Stimulated activated CD4-positive, alpha-beta T cell treated with anti-CD3 and anti-CD28 coated beads, Interleukin-4, amount 100 ng/mL, for 1 hour (primary cell): ENCODE measurements at regions not wholly inside any gene's neighbourhood (a gene's known extent, or its start where the extent isn't known, plus 50 kb on each side); places are given as distances from the start of the nearest gene placed in this dataset.
"Not testable (repeated sequence)": the region's sequence is repeated elsewhere in the genome, so short reads cannot be mapped to it uniquely, and the experiment has no call there.

Experiments
- DNase-seq: peaks from one replicate; pipeline ENCODE4 v3.0.0-alpha.2; 2020

GRCh38 chr4:26048378-26048882 is 134.4 kb downstream of the SMIM20 start:
- no peak for DNase-seq

GRCh38 chr4:26048950-26049349 is 134.9 kb downstream of the SMIM20 start:
- DNase-seq: no peak

DNA sequence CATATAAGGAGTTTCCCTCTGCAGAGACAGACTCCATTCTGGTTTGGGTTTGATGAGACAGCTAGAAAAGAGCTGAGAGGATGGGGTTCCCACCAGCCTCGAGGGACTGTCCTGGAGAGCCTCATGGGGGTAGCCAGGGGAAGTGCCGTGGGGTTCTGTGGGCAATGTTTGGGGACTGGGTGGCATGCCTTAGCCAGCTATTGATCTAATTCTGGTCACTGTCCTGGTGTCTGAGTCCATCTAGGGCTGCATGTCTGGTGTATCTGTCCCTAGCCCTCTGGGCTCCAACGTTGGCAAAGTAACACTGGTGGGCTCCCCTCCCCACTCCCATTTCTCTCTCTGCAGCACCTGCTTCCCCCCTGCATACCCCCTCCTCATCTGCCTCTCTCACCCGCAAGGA is 135.4 kb downstream of the SMIM20 start:
- no peak for DNase-seq

DNA sequence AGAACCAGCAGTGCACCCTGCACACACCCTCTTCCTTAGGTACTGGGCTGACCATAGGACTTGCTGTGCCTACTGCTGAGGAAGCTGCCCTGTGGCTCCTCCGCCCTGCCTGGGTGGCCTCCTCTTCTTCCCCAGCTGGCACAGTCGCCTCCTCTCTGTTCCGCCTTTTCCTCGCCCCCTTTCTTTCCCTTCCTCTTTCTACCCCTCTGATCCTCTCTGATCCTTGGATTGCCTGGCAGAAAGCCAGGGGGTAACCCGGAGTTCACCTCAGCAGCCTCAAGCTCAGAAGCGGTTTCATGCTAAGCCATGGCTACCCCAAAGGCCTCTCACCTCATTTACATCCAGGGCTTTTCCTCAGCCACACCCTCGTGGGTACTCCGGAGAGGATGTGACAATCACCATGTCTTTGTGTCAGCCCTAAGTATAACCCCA is 136.2 kb downstream of the SMIM20 start:
- no peak for DNase-seq

DNA sequence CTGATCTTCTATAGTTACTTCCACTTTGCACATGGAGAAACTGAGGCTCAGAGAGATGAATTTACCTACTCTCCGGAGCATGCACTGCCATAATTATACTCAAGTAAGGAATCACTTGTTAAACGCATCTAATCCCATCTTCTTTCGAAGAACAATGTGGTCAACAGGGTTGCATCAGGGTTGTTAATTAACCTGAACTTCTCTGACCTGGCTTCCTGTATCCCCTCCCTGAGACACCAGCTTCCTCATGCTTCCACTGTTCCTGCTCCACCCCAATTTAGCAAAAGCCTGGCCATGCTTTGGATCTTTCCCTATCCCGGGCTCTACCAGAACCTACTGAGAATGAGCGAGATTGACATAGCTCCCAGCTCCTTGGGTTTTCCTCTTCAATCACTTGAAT is 136.7 kb downstream of the SMIM20 start:
- no peak for DNase-seq

DNA sequence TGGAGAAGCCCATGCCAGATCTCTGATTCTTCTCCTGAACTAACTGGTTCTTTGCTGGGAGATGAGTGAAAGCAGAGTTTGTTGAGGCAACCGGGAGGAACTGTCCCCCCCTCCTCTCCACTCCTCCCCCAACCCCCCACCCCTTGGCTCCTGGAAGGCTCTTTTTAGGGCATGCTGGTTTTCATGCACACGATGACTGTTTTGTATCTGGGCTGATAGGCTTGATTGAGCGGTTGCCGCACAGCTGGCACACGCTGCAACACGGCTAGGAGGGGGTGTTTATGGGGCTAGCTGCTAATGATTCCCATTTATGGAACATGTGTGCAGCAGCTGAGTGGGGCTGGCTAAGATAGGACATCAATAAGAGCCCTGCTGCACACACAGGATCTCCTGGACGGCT is 137.2 kb downstream of the SMIM20 start:
- no peak for DNase-seq

- DNase-seq: no peak
Measured at GRCh38 chr4:26052663-26053541, 138.9 kb downstream of the SMIM20 start.

- no peak for DNase-seq
Measured at GRCh38 chr4:26053761-26054160, 139.7 kb downstream of the SMIM20 start.

DNA sequence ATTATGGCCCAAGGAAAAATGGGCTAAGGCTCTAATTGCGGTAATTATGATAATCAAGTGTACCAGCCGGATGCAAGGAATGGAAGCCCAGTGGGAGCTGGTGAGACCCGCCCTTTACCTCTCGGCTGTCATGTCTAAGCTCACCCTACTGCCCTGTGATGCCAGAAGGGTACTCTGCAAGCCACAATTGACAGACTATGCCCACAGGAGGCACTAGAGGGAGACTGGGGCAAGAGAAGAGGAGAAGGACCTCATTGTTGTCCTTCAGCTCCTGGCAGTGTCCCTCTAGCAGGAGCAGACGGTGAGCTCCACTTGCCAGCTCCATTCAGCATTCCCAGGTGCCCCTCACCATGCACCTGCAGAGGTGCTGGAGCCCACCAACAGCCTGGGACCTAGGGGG is 141.8 kb downstream of the SMIM20 start:
- peak; percentile 13 for DNase-seq

GRCh38 chr4:26056406-26056805 is 142.4 kb downstream of the SMIM20 start:
- no peak for DNase-seq

GRCh38 chr4:26057839-26058238 is 143.8 kb downstream of the SMIM20 start:
- not testable (repeated sequence) for DNase-seq

- peak; percentile 51 for DNase-seq
Measured at GRCh38 chr4:26058537-26058936, 144.5 kb downstream of the SMIM20 start.

DNA sequence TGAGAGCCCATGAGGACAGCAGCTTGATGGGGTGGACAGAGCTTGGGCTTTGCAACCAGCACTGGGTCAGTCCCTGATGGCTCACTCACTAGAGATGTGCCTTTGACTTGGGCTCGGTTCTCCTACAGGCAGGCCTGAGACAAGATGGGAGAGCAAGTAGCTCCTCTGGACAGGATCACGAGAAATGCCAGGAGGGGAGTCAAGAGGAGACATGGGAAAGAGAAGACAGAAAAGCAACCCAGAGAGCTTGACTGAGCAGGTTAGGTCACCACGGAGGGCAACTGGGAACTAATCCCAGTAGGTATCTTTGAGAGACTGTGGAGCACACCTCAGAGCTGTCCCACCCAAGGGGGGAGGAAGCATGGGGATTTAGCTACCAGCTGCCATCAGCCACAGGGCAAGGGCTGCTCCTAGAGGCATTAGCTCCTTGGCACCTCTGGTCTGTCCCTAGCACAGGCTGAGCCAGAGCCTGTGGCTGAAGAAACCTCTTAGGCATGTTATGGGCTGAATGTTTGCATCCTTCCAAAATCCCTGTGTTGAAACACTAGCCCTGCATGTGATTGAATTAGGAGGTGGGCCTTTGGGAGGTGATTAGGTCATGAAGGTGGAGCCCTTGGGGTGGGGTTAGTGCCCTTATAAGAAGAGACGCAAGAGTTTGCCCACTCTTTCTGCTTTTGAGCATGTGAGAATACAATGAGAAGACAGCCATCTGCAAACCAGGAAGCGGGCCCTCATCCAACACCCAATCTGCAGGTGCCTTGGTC is 145.6 kb downstream of the SMIM20 start:
- no peak for DNase-seq

DNA sequence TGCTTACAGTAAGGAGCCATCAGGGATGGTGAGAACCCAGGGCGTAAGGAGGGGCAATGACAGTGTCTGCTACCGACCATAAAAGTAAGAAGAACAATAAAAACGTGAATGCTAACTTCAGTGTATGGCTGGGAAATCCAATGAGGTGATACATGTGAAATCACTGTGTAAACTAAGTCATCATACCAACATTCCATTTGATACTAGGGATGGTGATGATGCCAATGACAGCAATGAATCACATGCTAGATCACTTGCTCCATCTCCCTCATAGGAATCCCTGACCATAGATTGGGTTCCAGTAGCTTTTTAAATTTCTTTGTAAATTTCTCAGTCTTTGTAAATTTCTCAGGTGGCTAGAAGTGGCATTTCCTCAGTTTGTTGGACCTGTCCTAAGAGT is 146.3 kb downstream of the SMIM20 start:
- DNase-seq: no peak

- DNase-seq: no peak
Measured at GRCh38 chr4:26061248-26061986, 147.4 kb downstream of the SMIM20 start.

- DNase-seq: no peak
Measured at GRCh38 chr4:26062215-26062614, 148.2 kb downstream of the SMIM20 start.

DNA sequence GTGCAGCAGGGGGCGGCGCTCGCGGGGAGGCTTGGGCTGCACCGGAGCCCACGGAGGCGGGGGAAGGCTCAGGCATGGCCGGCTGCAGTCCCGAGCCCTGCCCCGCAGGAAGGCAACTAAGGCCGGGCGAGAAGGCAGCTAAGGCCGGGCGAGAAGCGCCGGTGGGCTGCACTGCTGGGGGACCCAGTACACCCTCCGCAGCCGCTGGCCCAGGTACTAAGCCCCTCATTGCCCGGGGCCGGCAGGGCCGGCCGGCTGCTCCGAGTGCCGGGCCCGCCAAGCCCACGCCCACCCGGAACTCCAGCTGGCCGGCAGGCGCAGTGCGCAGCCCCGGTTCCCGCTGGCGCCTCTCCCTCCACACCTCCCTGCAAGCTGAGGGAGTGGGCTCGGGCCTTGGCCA is 150.0 kb downstream of the SMIM20 start:
- DNase-seq: not testable (repeated sequence)

GRCh38 chr4:26065833-26066232 is 151.8 kb downstream of the SMIM20 start:
- DNase-seq: no peak

GRCh38 chr4:26067035-26067434 is 153.0 kb downstream of the SMIM20 start:
- no peak for DNase-seq

DNA sequence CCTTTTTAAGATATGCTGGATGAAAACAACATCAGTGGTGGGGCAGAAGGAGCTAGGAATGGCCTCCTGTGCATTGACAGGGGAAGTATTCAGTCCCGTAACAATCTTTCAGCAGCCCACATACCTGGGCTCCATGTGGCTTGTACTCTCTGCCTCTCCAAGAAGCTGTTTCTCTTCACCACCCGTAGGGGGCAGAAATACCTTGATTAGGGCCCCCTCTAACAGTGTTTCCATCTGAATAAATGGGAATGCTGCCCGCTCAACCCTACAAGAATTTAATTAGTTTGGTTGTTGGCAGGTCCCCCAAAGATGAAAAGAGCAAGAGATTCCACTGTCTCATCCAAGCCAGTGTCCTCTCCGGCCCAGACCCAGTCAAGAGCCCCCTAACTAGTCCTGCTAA is 155.2 kb downstream of the SMIM20 start:
- no peak for DNase-seq

GRCh38 chr4:26071688-26072087 is 157.7 kb downstream of the SMIM20 start:
- no peak for DNase-seq

GRCh38 chr4:26073886-26074560 is 160.0 kb downstream of the SMIM20 start:
- no peak for DNase-seq
